ENCODE measurements at regions not wholly inside any gene's neighbourhood (a gene's known extent, or its start where the extent isn't known, plus 50 kb on each side); places are given as distances from the start of the nearest gene placed in this dataset.

GRCh38 chr2:236671896-236672562, 102.4 kb downstream of the ACKR3 start:
- DNase-seq (ENCODE audit: low read depth in 4 of 4, low spot score in 3 of 4), result no peak

GRCh38 chr2:236672606-236673005, 103.0 kb downstream of the ACKR3 start:
- DNase-seq (ENCODE audit: low read depth in 4 of 4, low spot score in 3 of 4), result no peak

GRCh38 chr2:236673126-236673822, 103.6 kb downstream of the ACKR3 start:
- DNase-seq (ENCODE audit: low read depth in 4 of 4, low spot score in 3 of 4), result no peak

GRCh38 chr2:236673823-236674185, 104.2 kb downstream of the ACKR3 start:
- no peak for DNase-seq (ENCODE audit: low read depth in 4 of 4, low spot score in 3 of 4)

GRCh38 chr2:236674238-236674637, 104.6 kb downstream of the ACKR3 start:
- no peak for DNase-seq (ENCODE audit: low read depth in 4 of 4, low spot score in 3 of 4)

GRCh38 chr2:236674646-236675045, 105.0 kb downstream of the ACKR3 start:
- DNase-seq (ENCODE audit: low read depth in 4 of 4, low spot score in 3 of 4), result no peak

- no peak for DNase-seq (ENCODE audit: low read depth in 4 of 4, low spot score in 3 of 4)
Measured at GRCh38 chr2:236675051-236675450, 105.4 kb downstream of the ACKR3 start.

GRCh38 chr2:236675526-236675925, 105.9 kb downstream of the ACKR3 start:
- DNase-seq (ENCODE audit: low read depth in 4 of 4, low spot score in 3 of 4), result no peak

GRCh38 chr2:236676136-236676873, 106.7 kb downstream of the ACKR3 start:
- DNase-seq (ENCODE audit: low read depth in 4 of 4, low spot score in 3 of 4), result no peak

- DNase-seq (ENCODE audit: low read depth in 4 of 4, low spot score in 3 of 4), result no peak
Measured at GRCh38 chr2:236677368-236677767, 107.7 kb downstream of the ACKR3 start.

- DNase-seq (ENCODE audit: low read depth in 4 of 4, low spot score in 3 of 4), result no peak
Measured at GRCh38 chr2:236678307-236678975, 108.8 kb downstream of the ACKR3 start.

- no peak for DNase-seq (ENCODE audit: low read depth in 4 of 4, low spot score in 3 of 4)
Measured at GRCh38 chr2:236679884-236680860, 110.5 kb downstream of the ACKR3 start.

- DNase-seq (ENCODE audit: low read depth in 4 of 4, low spot score in 3 of 4), result no peak
Measured at GRCh38 chr2:236682651-236683422, 113.2 kb downstream of the ACKR3 start.

GRCh38 chr2:236684504-236685256, 115.1 kb downstream of the ACKR3 start:
- DNase-seq (ENCODE audit: low read depth in 4 of 4, low spot score in 3 of 4), result no peak

GRCh38 chr2:236685361-236685760, 115.7 kb downstream of the ACKR3 start:
- DNase-seq (ENCODE audit: low read depth in 4 of 4, low spot score in 3 of 4), result no peak

GRCh38 chr2:236685979-236686520, 116.4 kb downstream of the ACKR3 start:
- no peak for DNase-seq (ENCODE audit: low read depth in 4 of 4, low spot score in 3 of 4)

GRCh38 chr2:236686561-236686960, 116.9 kb downstream of the ACKR3 start:
- peak; percentile 21 to 52 (median 42) for DNase-seq (ENCODE audit: low read depth in 4 of 4, low spot score in 3 of 4)

- no peak for DNase-seq (ENCODE audit: low read depth in 4 of 4, low spot score in 3 of 4)
Measured at GRCh38 chr2:236687296-236687965, 117.8 kb downstream of the ACKR3 start.
